Endothelial cell (in vitro differentiated cells): ENCODE measurements at regions not wholly inside any gene's neighbourhood (a gene's known extent, or its start where the extent isn't known, plus 50 kb on each side); places are given as distances from the start of the nearest gene placed in this dataset.

ENCODE experiments used
- DNase-seq: peaks from one replicate; pipeline ENCODE4 v3.0.0; 2021; ENCODE audit warnings: low spot score
- H3K27ac Mint-ChIP-seq: one replicate; pipeline ENCODE4 v1.8.0; 2021; ENCODE audit warnings: mixed read lengths, inconsistent platforms; ENCODE audit not compliant: unreplicated experiment
- H3K27me3 Mint-ChIP-seq: one replicate; pipeline ENCODE4 v1.8.0; 2021; ENCODE audit warnings: mild to moderate bottlenecking, moderate library complexity, mixed read lengths, inconsistent platforms; ENCODE audit not compliant: unreplicated experiment
- H3K36me3 Mint-ChIP-seq: one replicate; pipeline ENCODE4 v1.8.0; 2021; ENCODE audit warnings: mild to moderate bottlenecking, low read depth, mixed read lengths, inconsistent platforms; ENCODE audit not compliant: unreplicated experiment
- H3K4me1 Mint-ChIP-seq: one replicate; pipeline ENCODE4 v1.8.0; 2021; ENCODE audit warnings: mild to moderate bottlenecking, mixed read lengths, inconsistent platforms; ENCODE audit not compliant: unreplicated experiment
- H3K4me3 Mint-ChIP-seq: one replicate; pipeline ENCODE4 v1.8.0; 2021; ENCODE audit warnings: mild to moderate bottlenecking, mixed read lengths, inconsistent platforms; ENCODE audit not compliant: unreplicated experiment
- H3K9me3 Mint-ChIP-seq: one replicate; pipeline ENCODE4 v1.8.0; 2021; ENCODE audit warnings: mixed read lengths, inconsistent platforms; ENCODE audit not compliant: unreplicated experiment
- TF ChIP-seq, protein P1 (sequence below): fragments of 200-600 bp; sonication (generic); IDR thresholded peaks from one replicate; pipeline ENCODE4 v1.5.0; 2021; ENCODE audit warnings: antibody characterized with exemption; ENCODE audit not compliant: unreplicated experiment

DNA sequence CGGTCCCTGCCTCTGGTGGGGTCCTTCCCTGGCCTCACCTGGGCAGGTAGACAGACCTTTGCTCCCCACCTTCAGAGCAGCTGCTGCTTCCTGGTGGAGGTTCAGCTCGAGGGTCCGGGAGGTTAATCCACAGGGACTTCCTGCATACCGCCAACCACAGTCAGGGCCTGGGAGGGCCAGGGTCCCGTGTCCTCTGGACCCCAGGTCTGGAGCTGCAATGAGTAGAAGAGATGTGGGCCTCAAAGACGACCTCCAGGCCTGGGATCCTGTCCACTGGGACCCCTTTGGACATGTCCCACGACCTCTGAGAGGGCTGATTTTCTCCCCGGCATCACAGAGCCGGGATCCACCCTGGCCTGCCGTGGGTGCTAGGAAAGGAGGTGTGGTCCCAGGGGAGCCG lies 223.3 kb upstream of the TCERG1L start:
- Mint-ChIP-seq H3K9me3 (peaks cover 39% of the 10 kb centered on the region), H3K4me3 (no peak overlapping the region), H3K4me1 (no peaks in the 10 kb centered on the region), H3K36me3 (peaks cover 9% of the 10 kb centered on the region), H3K27me3 (peaks cover 9% of the 10 kb centered on the region), H3K27ac (no peak overlapping the region)
- no peak for DNase-seq
- TF ChIP-seq, protein P1, sequence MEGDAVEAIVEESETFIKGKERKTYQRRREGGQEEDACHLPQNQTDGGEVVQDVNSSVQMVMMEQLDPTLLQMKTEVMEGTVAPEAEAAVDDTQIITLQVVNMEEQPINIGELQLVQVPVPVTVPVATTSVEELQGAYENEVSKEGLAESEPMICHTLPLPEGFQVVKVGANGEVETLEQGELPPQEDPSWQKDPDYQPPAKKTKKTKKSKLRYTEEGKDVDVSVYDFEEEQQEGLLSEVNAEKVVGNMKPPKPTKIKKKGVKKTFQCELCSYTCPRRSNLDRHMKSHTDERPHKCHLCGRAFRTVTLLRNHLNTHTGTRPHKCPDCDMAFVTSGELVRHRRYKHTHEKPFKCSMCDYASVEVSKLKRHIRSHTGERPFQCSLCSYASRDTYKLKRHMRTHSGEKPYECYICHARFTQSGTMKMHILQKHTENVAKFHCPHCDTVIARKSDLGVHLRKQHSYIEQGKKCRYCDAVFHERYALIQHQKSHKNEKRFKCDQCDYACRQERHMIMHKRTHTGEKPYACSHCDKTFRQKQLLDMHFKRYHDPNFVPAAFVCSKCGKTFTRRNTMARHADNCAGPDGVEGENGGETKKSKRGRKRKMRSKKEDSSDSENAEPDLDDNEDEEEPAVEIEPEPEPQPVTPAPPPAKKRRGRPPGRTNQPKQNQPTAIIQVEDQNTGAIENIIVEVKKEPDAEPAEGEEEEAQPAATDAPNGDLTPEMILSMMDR, result no peak

DNA sequence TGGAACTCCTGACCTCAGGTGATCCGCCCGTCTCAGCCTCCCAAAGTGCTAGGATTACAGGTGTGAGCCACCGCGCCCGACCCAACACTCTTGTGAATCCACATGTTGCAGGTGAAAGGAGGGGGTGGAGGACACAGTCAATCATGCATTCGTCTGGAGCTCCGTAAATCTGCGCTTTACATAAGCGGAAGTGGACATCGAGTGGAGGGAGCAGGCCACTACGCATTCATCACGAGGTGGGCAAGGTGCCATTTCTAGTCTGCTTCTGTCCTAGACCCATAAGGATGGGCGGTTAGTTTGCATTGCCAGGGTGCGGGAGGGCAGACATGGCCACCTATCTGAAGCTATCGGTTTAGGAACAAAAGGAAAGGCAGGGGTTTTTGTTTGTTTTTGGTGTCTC lies 225.2 kb upstream of the TCERG1L start:
- H3K4me1 Mint-ChIP-seq, result no peaks in the 10 kb centered on the region
- no peak overlapping the region for H3K27ac Mint-ChIP-seq
- H3K9me3 Mint-ChIP-seq, result peaks cover 45% of the 10 kb centered on the region
- peaks cover 11% of the 10 kb centered on the region for H3K27me3 Mint-ChIP-seq
- no peak overlapping the region for H3K4me3 Mint-ChIP-seq
- TF ChIP-seq, protein P1, result no peak
- DNase-seq, result no peak
- H3K36me3 Mint-ChIP-seq, result peaks cover 5% of the 10 kb centered on the region

DNA sequence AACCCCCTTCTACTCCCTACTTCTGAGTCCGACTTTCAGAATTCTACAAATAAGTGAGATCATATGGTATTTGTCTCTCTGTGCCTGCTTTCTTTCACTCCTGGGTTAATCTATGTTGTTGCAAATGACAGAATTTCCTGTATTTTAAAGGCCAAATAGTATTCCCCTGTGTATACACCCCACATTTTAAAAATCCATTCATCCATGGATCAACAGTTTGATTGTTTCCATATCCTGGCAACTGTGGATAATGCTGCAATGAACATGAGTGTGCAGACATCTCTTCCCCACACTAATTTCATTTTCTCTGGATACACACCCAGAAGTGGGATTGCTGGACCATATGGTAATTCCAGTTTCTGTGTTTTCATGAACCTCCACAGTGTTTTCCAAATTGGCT lies 225.8 kb upstream of the TCERG1L start:
- Mint-ChIP-seq H3K4me1 (no peaks in the 10 kb centered on the region), H3K9me3 (peaks cover 40% of the 10 kb centered on the region), H3K27me3 (peaks cover 8% of the 10 kb centered on the region), H3K4me3 (no peak overlapping the region), H3K36me3 (peaks cover 7% of the 10 kb centered on the region), H3K27ac (no peak overlapping the region)
- TF ChIP-seq, protein P1, result no peak
- DNase-seq, result no peak

DNA sequence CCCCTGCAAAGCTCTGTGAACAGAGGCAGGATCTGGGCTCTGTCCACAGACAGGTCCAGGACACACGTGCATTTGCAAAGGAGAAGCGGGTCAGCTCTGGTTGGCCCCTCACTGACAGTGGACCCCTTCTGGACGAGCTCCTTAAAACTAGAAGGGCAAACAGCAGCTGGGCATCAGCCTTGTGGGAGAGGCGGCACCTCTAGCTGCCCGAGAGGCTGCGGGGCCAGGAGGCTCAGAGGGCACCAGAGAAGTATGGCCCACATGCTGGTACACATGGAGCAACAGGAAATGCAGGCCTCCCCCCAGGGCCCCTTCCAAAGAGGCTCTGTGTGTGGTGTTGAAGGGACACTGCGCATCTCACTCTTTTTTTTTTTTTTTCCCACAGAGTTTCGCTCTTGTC lies 233.0 kb upstream of the TCERG1L start:
- H3K27ac Mint-ChIP-seq, result no peak overlapping the region
- H3K9me3 Mint-ChIP-seq, result peaks cover 43% of the 10 kb centered on the region
- TF ChIP-seq, protein P1, result no peak
- peaks cover 8% of the 10 kb centered on the region for H3K27me3 Mint-ChIP-seq
- no peaks in the 10 kb centered on the region for H3K4me1 Mint-ChIP-seq
- H3K4me3 Mint-ChIP-seq, result no peak overlapping the region
- no peak for DNase-seq
- H3K36me3 Mint-ChIP-seq, result peaks cover 6% of the 10 kb centered on the region

DNA sequence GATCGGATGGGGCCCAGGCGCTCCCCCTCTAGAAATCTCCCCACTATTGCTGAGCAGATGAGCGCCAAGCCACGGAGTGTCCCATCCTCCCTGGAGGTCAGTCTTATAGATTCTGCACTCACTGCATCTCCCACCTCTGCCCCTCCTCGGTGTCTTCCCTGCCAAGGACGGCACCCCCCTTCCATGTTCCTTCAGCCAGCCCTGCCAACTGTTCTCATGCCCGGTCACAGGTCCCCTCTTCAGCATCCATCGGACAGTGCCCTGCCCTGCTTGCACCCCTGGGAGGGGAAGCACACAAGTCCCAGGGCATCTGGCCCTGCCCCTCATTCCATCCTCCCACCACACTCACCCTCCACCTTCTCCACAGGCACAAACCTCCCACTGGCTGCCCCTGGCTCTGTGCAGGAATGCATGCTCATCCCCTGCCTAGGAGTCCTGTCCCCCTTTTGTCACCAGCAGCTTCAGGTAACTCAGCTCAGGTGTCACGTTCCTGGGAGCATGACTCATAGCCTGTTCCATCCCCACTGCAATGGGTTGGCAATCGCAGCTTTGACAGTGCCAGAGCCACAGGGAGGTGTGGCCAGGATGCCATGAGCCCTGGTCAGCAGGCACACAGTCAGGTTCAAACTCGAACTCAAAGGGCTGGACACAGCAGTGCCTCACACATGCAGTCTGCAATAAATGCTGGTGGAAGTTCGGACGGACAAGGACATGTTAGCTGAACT lies 234.7 kb upstream of the TCERG1L start:
- TF ChIP-seq, protein P1, result no peak
- Mint-ChIP-seq H3K36me3 (peaks cover 6% of the 10 kb centered on the region), H3K27ac (no peak overlapping the region), H3K4me3 (no peak overlapping the region), H3K9me3 (peaks cover 31% of the 10 kb centered on the region), H3K27me3 (peaks cover 6% of the 10 kb centered on the region), H3K4me1 (no peaks in the 10 kb centered on the region)
- DNase-seq, result no peak
